ENCODE measurements at regions not wholly inside any gene's neighbourhood (a gene's known extent, or its start where the extent isn't known, plus 50 kb on each side); places are given as distances from the start of the nearest gene placed in this dataset.

- TF ChIP-seq, protein P1, sequence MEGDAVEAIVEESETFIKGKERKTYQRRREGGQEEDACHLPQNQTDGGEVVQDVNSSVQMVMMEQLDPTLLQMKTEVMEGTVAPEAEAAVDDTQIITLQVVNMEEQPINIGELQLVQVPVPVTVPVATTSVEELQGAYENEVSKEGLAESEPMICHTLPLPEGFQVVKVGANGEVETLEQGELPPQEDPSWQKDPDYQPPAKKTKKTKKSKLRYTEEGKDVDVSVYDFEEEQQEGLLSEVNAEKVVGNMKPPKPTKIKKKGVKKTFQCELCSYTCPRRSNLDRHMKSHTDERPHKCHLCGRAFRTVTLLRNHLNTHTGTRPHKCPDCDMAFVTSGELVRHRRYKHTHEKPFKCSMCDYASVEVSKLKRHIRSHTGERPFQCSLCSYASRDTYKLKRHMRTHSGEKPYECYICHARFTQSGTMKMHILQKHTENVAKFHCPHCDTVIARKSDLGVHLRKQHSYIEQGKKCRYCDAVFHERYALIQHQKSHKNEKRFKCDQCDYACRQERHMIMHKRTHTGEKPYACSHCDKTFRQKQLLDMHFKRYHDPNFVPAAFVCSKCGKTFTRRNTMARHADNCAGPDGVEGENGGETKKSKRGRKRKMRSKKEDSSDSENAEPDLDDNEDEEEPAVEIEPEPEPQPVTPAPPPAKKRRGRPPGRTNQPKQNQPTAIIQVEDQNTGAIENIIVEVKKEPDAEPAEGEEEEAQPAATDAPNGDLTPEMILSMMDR (IDR thresholded peaks at IDR 0.05; ENCODE audit: insufficient read depth, low read depth, low read length, missing control alignments) = no peak
- no peak for DNase-seq (ENCODE audit: low read depth)
- no peak overlapping the region for H3K4me3 ChIP-seq (ENCODE audit: low read length)
Measured at GRCh38 chr15:89412905-89413411, 78.3 kb upstream of the POLG start.

DNA sequence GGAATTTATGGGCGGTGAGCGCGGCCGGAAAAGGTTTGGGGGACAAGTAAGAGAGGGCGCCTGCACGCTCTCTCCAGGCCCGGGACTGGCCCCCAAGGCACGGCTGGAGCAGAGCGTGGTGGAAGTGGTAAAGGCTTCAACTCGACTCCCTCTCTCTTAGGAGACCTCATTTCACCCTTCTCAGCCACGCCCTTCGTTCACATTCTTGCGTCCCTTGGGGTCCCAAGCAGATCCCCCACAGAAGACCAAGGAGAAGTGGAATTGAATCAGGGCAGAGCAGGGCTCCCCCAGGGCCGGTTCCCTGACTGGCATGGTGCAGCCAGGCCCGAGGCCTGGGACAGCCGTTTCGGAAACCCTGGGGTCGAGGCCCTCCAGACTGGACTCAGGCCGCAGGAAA lies 75.4 kb upstream of the POLG start:
- no peak overlapping the region for H3K4me3 ChIP-seq (ENCODE audit: low read length)
- no peak for DNase-seq (ENCODE audit: low read depth)
- TF ChIP-seq, protein P1 (IDR thresholded peaks at IDR 0.05; ENCODE audit: insufficient read depth, low read depth, low read length, missing control alignments) = no peak

- H3K4me3 ChIP-seq (ENCODE audit: low read length) = no peak overlapping the region
- DNase-seq (ENCODE audit: low read depth) = no peak
- TF ChIP-seq, protein P1 (IDR thresholded peaks at IDR 0.05; ENCODE audit: insufficient read depth, low read depth, low read length, missing control alignments) = no peak
Measured at GRCh38 chr15:89409184-89410038, 74.8 kb upstream of the POLG start.

DNA sequence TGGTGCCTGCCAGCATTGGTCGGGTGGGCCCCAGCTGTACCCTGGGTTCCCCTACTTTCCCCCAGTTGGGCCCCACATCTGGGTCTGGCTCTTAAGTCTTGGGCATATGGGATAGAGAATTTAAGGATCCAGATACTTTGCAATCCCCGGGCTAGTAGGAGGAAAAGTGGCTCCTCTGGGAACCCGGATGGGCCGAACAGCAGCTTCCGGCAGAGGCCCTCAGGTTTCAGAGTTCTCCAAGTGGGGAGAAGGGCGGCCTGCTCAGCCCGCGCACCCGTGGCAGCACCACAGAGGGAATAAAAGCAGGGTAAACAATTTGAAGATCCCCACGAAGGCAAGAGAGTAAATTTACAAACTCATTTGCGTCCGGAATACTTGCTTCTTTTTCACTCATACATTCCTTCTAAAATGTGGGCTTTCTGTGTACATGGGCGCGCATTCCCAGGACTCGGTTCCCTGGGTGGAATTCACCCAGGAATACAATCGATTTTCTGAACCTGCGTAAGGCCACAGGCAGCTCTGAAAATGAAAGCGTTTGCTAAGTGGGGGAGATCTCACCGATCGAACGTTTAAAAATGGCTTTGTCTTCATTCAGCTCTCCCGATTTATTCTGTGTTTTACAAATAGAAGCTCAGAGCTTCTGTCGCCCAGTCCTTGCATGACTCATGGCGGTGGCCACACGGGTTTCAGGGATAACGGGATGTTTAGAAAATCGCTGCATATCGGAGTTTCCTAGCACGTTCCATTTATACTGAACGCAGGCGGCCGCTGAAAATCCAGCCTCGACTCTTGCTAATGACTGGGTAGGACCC lies 74.0 kb upstream of the POLG start:
- H3K4me3 ChIP-seq (ENCODE audit: low read length) = no peak overlapping the region
- DNase-seq (ENCODE audit: low read depth) = no peak
- TF ChIP-seq, protein P1 (IDR thresholded peaks at IDR 0.05; ENCODE audit: insufficient read depth, low read depth, low read length, missing control alignments) = no peak

GRCh38 chr15:89406940-89407607 lies 72.5 kb upstream of the POLG start:
- DNase-seq (ENCODE audit: low read depth) = peak; percentile 24
- TF ChIP-seq, protein P1 (IDR thresholded peaks at IDR 0.05; ENCODE audit: insufficient read depth, low read depth, low read length, missing control alignments) = peak; percentile 13
- no peak overlapping the region for H3K4me3 ChIP-seq (ENCODE audit: low read length)

GRCh38 chr15:89406218-89406939 lies 71.8 kb upstream of the POLG start:
- TF ChIP-seq, protein P1 (IDR thresholded peaks at IDR 0.05; ENCODE audit: insufficient read depth, low read depth, low read length, missing control alignments) = no peak
- DNase-seq (ENCODE audit: low read depth) = no peak
- no peak overlapping the region for H3K4me3 ChIP-seq (ENCODE audit: low read length)
